22Rv1 (cell line): ENCODE measurements at regions not wholly inside any gene's neighbourhood (a gene's known extent, or its start where the extent isn't known, plus 50 kb on each side); places are given as distances from the start of the nearest gene placed in this dataset.

Experiments
- CTCF ChIP-seq: fragments of 450-650 bp; IDR thresholded peaks from 2 replicates; pipeline ENCODE4 v1.5.1; 2017; ENCODE audit warnings: mild to moderate bottlenecking
- ZFX ChIP-seq: fragments of 450-650 bp; IDR thresholded peaks from 2 replicates; pipeline ENCODE4 v1.6.1; 2017; ENCODE audit warnings: antibody characterized with exemption, borderline replicate concordance

- TF ChIP-seq CTCF (no peak), ZFX (no peak)
These were observed 195.7 kb upstream of the FANCL start for GRCh38 chr2:58436872-58437271.
